Esophagus squamous epithelium (tissue), 4 donors: ENCODE measurements at regions not wholly inside any gene's neighbourhood (a gene's known extent, or its start where the extent isn't known, plus 50 kb on each side); places are given as distances from the start of the nearest gene placed in this dataset.

Experiments
- CTCF ChIP-seq, 6 experiments: fragments of 450-650 bp in 4 of 6; fragments of 200-600 bp in 2 of 6; sonication (generic) in 2 of 6; IDR thresholded peaks; one replicate each; pipeline ENCODE4 v1.5.1; 2016 to 2019; ENCODE audit warnings: antibody characterized with exemption in 6 of 6, mild to moderate bottlenecking in 4 of 6, moderate library complexity in 4 of 6
- POLR2A ChIP-seq, 4 donors: fragments of 450-650 bp; IDR thresholded peaks; one replicate each; pipeline ENCODE4 v1.6.1; 2017; ENCODE audit warnings: antibody characterized with exemption in 4 of 4, mild to moderate bottlenecking in 4 of 4, moderate library complexity in 3 of 4

- TF ChIP-seq CTCF (IDR thresholded peaks at IDR 0.05): no peak
- no peak for TF ChIP-seq POLR2A (IDR thresholded peaks at IDR 0.05)
Measured at GRCh38 chr13:31963631-31964030, 67.9 kb upstream of the FRY start.
